ENCODE measurements at regions not wholly inside any gene's neighbourhood (a gene's known extent, or its start where the extent isn't known, plus 50 kb on each side); places are given as distances from the start of the nearest gene placed in this dataset.

DNA sequence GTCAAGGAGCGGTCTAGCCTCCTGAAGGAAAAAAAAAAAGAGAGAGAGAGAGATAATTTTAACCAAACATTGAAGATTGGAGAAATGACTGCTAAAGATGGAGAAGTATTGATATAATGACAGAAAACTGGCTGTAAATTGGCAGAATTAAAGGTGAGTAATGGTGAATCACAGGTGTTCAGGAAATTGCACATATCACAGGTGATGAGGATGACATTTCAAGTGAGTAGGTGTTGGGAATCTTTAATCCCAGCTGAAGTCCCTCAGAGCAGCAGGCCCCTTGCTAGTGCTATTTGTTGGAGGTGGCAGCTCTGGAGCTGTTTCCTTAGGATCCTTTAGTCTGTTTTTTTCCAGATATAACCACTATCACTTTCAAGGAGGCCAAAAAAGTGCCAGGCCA lies 678.4 kb upstream of the VRK2 start:
- ATAC-seq = no peak
- TF ChIP-seq, protein P1, sequence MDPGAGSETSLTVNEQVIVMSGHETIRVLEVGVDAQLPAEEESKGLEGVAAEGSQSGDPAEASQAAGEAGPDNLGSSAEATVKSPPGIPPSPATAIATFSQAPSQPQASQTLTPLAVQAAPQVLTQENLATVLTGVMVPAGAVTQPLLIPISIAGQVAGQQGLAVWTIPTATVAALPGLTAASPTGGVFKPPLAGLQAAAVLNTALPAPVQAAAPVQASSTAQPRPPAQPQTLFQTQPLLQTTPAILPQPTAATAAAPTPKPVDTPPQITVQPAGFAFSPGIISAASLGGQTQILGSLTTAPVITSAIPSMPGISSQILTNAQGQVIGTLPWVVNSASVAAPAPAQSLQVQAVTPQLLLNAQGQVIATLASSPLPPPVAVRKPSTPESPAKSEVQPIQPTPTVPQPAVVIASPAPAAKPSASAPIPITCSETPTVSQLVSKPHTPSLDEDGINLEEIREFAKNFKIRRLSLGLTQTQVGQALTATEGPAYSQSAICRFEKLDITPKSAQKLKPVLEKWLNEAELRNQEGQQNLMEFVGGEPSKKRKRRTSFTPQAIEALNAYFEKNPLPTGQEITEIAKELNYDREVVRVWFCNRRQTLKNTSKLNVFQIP (CRISPR knock-in tag; IDR thresholded peaks at IDR 0.05; ENCODE audit: borderline replicate concordance, low read depth) = no peak
- TF ChIP-seq, protein P2, sequence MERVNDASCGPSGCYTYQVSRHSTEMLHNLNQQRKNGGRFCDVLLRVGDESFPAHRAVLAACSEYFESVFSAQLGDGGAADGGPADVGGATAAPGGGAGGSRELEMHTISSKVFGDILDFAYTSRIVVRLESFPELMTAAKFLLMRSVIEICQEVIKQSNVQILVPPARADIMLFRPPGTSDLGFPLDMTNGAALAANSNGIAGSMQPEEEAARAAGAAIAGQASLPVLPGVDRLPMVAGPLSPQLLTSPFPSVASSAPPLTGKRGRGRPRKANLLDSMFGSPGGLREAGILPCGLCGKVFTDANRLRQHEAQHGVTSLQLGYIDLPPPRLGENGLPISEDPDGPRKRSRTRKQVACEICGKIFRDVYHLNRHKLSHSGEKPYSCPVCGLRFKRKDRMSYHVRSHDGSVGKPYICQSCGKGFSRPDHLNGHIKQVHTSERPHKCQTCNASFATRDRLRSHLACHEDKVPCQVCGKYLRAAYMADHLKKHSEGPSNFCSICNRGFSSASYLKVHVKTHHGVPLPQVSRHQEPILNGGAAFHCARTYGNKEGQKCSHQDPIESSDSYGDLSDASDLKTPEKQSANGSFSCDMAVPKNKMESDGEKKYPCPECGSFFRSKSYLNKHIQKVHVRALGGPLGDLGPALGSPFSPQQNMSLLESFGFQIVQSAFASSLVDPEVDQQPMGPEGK (CRISPR knock-in tag; IDR thresholded peaks at IDR 0.05; ENCODE audit: borderline replicate concordance) = no peak
- TF ChIP-seq TOX (CRISPR knock-in tag; IDR thresholded peaks at IDR 0.05; ENCODE audit: borderline replicate concordance) = no peak
- no peak for TF ChIP-seq OSR1 (CRISPR knock-in tag; IDR thresholded peaks at IDR 0.05)
- TF ChIP-seq ZFP30 (CRISPR knock-in tag; IDR thresholded peaks at IDR 0.05) = no peak

DNA sequence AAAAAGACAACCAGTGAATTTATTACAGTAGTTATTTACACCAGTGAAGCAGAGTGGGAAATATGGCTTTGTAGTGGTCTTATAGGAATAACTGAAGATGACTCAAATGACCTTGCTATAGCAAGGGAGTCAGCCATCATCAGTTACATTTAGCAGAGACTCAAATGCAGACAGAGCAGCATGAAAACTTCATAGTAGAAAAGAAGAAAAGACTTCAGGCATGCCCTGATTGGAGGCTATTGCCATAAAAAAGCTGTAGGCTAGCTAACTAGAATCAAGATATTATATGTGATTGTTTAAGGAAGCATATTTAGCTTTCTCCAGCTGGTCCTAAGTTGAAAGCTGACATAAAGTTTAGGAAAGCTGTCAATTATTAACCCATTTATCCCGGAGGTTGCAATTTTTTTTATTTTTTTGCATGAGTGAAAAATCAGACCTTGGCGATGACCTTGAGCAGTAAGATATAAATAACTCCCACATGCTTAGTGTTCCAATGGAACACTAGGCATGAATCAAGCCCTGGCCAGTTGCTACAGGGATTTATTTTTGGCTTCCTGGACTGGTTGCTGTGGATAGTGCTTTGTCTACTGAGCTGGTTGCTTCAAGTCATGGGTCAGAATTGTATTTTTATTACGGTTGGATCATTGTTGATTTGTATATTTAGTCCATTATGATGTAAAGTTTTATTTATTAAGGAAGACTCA lies 675.6 kb upstream of the VRK2 start:
- 0 out of 3 replicates have a peak, but pooled peaks have one; percentile 32 for ATAC-seq
- TF ChIP-seq ARNTL (CRISPR knock-in tag; IDR thresholded peaks at IDR 0.05; ENCODE audit: borderline replicate concordance, low read depth) (no peak), OSR1 (CRISPR knock-in tag; IDR thresholded peaks at IDR 0.05) (no peak), TOX (CRISPR knock-in tag; IDR thresholded peaks at IDR 0.05; ENCODE audit: borderline replicate concordance) (no peak), ZNF8 (CRISPR knock-in tag; IDR thresholded peaks at IDR 0.05) (no peak), ZFP30 (CRISPR knock-in tag; IDR thresholded peaks at IDR 0.05) (no peak), PPARA (CRISPR knock-in tag; IDR thresholded peaks at IDR 0.05; ENCODE audit: borderline replicate concordance) (no peak), RARB (CRISPR knock-in tag; IDR thresholded peaks at IDR 0.05) (no peak), BACH2 (CRISPR knock-in tag; IDR thresholded peaks at IDR 0.05; ENCODE audit: borderline replicate concordance) (no peak), ESRRG (CRISPR knock-in tag; IDR thresholded peaks at IDR 0.05) (no peak), SNAI2 (CRISPR knock-in tag; IDR thresholded peaks at IDR 0.05) (no peak), GLIS3 (CRISPR knock-in tag; IDR thresholded peaks at IDR 0.05) (no peak), TCF4 (CRISPR knock-in tag; IDR thresholded peaks at IDR 0.05; ENCODE audit: borderline replicate concordance) (no peak), ZNF70 (CRISPR knock-in tag; IDR thresholded peaks at IDR 0.05) (no peak), ZC3H10 (CRISPR knock-in tag; IDR thresholded peaks at IDR 0.05) (no peak), ZNF565 (CRISPR knock-in tag; conservative IDR thresholded peaks at IDR 0.05; ENCODE audit: low read depth) (no peak)
- TF ChIP-seq, protein P2 (CRISPR knock-in tag; IDR thresholded peaks at IDR 0.05; ENCODE audit: borderline replicate concordance) = no peak
- TF ChIP-seq, protein P3, sequence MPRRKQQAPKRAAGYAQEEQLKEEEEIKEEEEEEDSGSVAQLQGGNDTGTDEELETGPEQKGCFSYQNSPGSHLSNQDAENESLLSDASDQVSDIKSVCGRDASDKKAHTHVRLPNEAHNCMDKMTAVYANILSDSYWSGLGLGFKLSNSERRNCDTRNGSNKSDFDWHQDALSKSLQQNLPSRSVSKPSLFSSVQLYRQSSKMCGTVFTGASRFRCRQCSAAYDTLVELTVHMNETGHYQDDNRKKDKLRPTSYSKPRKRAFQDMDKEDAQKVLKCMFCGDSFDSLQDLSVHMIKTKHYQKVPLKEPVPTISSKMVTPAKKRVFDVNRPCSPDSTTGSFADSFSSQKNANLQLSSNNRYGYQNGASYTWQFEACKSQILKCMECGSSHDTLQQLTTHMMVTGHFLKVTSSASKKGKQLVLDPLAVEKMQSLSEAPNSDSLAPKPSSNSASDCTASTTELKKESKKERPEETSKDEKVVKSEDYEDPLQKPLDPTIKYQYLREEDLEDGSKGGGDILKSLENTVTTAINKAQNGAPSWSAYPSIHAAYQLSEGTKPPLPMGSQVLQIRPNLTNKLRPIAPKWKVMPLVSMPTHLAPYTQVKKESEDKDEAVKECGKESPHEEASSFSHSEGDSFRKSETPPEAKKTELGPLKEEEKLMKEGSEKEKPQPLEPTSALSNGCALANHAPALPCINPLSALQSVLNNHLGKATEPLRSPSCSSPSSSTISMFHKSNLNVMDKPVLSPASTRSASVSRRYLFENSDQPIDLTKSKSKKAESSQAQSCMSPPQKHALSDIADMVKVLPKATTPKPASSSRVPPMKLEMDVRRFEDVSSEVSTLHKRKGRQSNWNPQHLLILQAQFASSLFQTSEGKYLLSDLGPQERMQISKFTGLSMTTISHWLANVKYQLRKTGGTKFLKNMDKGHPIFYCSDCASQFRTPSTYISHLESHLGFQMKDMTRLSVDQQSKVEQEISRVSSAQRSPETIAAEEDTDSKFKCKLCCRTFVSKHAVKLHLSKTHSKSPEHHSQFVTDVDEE (CRISPR knock-in tag; IDR thresholded peaks at IDR 0.05) = no peak
- TF ChIP-seq, protein P4, sequence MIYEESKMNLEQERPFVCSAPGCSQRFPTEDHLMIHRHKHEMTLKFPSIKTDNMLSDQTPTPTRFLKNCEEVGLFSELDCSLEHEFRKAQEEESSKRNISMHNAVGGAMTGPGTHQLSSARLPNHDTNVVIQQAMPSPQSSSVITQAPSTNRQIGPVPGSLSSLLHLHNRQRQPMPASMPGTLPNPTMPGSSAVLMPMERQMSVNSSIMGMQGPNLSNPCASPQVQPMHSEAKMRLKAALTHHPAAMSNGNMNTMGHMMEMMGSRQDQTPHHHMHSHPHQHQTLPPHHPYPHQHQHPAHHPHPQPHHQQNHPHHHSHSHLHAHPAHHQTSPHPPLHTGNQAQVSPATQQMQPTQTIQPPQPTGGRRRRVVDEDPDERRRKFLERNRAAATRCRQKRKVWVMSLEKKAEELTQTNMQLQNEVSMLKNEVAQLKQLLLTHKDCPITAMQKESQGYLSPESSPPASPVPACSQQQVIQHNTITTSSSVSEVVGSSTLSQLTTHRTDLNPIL (CRISPR knock-in tag; IDR thresholded peaks at IDR 0.05; ENCODE audit: low read depth) = no peak
- TF ChIP-seq, protein P1 (CRISPR knock-in tag; IDR thresholded peaks at IDR 0.05; ENCODE audit: borderline replicate concordance, low read depth) = no peak
- TF ChIP-seq, protein P5, sequence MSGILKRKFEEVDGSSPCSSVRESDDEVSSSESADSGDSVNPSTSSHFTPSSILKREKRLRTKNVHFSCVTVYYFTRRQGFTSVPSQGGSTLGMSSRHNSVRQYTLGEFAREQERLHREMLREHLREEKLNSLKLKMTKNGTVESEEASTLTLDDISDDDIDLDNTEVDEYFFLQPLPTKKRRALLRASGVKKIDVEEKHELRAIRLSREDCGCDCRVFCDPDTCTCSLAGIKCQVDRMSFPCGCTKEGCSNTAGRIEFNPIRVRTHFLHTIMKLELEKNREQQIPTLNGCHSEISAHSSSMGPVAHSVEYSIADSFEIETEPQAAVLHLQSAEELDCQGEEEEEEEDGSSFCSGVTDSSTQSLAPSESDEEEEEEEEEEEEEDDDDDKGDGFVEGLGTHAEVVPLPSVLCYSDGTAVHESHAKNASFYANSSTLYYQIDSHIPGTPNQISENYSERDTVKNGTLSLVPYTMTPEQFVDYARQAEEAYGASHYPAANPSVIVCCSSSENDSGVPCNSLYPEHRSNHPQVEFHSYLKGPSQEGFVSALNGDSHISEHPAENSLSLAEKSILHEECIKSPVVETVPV (CRISPR knock-in tag; IDR thresholded peaks at IDR 0.05) = no peak

Data from SK-N-SH treated with all-trans-retinoic acid at 6 μM for 48 hours (cell line).